OCI-LY1 (cell line): ENCODE measurements at regions not wholly inside any gene's neighbourhood (a gene's known extent, or its start where the extent isn't known, plus 50 kb on each side); places are given as distances from the start of the nearest gene placed in this dataset.

Source experiments
- H2AFZ ChIP-seq: fragments of 200-600 bp; sonication (generic), shearing (Covaris generic); 2 replicates; pipeline ENCODE4 v1.6.0; 2014; ENCODE audit warnings: antibody characterized with exemption, mild to moderate bottlenecking, low read length
- H3F3A ChIP-seq: fragments of 200-600 bp; sonication (generic), shearing (Covaris generic); 2 replicates; pipeline ENCODE4 v1.6.0; 2014; ENCODE audit warnings: mild to moderate bottlenecking, antibody characterized with exemption, low read length, moderate library complexity; ENCODE audit not compliant: insufficient read depth
- H3K27ac ChIP-seq: fragments of 200-600 bp; sonication (generic); 2 replicates; pipeline ENCODE4 v1.5.1; 2014; ENCODE audit warnings: low read length, mixed run types, mild to moderate bottlenecking, low read depth; ENCODE audit not compliant: poor library complexity, severe bottlenecking
- H3K27me3 ChIP-seq: fragments of 200-600 bp; sonication (generic); 2 replicates; pipeline ENCODE4 v1.6.0; 2014; ENCODE audit warnings: antibody characterized with exemption, mild to moderate bottlenecking, low read length, moderate library complexity; ENCODE audit not compliant: insufficient read depth
- H3K36me3 ChIP-seq: fragments of 200-600 bp; sonication (generic); 2 replicates; pipeline ENCODE4 v1.6.1; 2014; ENCODE audit warnings: mild to moderate bottlenecking, antibody characterized with exemption, low read length, moderate library complexity, mixed read lengths; ENCODE audit not compliant: insufficient read depth
- H3K4me1 ChIP-seq: fragments of 200-600 bp; sonication (generic); 2 replicates; pipeline ENCODE4 v1.5.1; 2014; ENCODE audit warnings: mild to moderate bottlenecking, low read length, moderate library complexity; ENCODE audit not compliant: insufficient read depth, severe bottlenecking
- H3K4me2 ChIP-seq: fragments of 200-600 bp; sonication (generic), shearing (Covaris generic); 2 replicates; pipeline ENCODE4 v1.6.1; 2014; ENCODE audit warnings: low read length
- H3K4me3 ChIP-seq: fragments of 200-600 bp; sonication (generic); 2 replicates; pipeline ENCODE4 v1.5.1; 2014; ENCODE audit warnings: low read length, low read depth, mild to moderate bottlenecking, mixed read lengths; ENCODE audit not compliant: poor library complexity, severe bottlenecking
- H3K79me2 ChIP-seq: fragments of 200-600 bp; shearing (Covaris generic); 2 replicates; pipeline ENCODE4 v1.6.1; 2016; ENCODE audit warnings: mixed run types, low read length, mixed read lengths; ENCODE audit not compliant: insufficient read depth
- H3K9ac ChIP-seq: fragments of 200-600 bp; sonication (generic), shearing (Covaris generic); 2 replicates; pipeline ENCODE4 v1.6.1; 2014; ENCODE audit warnings: mild to moderate bottlenecking, low read length, mixed read lengths
- H3K9me2 ChIP-seq: fragments of 200-600 bp; sonication (generic), shearing (Covaris generic); 2 replicates; pipeline ENCODE4 v1.6.1; 2014; ENCODE audit warnings: low read depth, mild to moderate bottlenecking, low read length, mixed read lengths
- H3K9me3 ChIP-seq: fragments of 200-600 bp; shearing (Covaris generic); 2 replicates; pipeline ENCODE4 v1.6.1; 2014; ENCODE audit warnings: low read length, mixed read lengths
- H4K20me1 ChIP-seq: fragments of 200-600 bp; sonication (generic), shearing (Covaris generic); 2 replicates; pipeline ENCODE4 v1.6.0; 2016; ENCODE audit warnings: mild to moderate bottlenecking, low read length; ENCODE audit not compliant: insufficient read depth
- CTCF ChIP-seq: fragments of 200-600 bp; sonication (generic), shearing (Covaris generic); IDR thresholded peaks from 2 replicates; pipeline ENCODE4 v1.5.1; 2017; ENCODE audit warnings: mild to moderate bottlenecking, antibody characterized with exemption, low read length, moderate library complexity, mixed read lengths
- EZH2 ChIP-seq: fragments of 200-600 bp; sonication (generic), shearing (Covaris generic); IDR thresholded peaks from 2 replicates; pipeline ENCODE4 v1.8.0; 2017; ENCODE audit warnings: borderline replicate concordance, mixed run types, mild to moderate bottlenecking, antibody characterized with exemption, low read length, moderate library complexity, mixed read lengths

- H3K9me2 ChIP-seq = no peaks in the 10 kb centered on the region
- no peaks in the 10 kb centered on the region for H3K4me1 ChIP-seq
- no peak overlapping the region for H3K4me2 ChIP-seq
- H3F3A ChIP-seq = no peaks in the 10 kb centered on the region
- H3K27ac ChIP-seq = no peak overlapping the region
- no peak overlapping the region for H3K4me3 ChIP-seq
- no peaks in the 10 kb centered on the region for H3K79me2 ChIP-seq
- no peaks in the 10 kb centered on the region for H3K36me3 ChIP-seq
- H3K9ac ChIP-seq = no peak overlapping the region
- H3K9me3 ChIP-seq = no peaks in the 10 kb centered on the region
- no peak overlapping the region for H2AFZ ChIP-seq
- H4K20me1 ChIP-seq = no peaks in the 10 kb centered on the region
- TF ChIP-seq EZH2 (no peak), CTCF (no peak)
- H3K27me3 ChIP-seq = no peaks in the 10 kb centered on the region
These were observed 389.3 kb downstream of the STK39 start for GRCh38 chr2:167858086-167858485.

- Histone ChIP-seq H2AFZ (no peak overlapping the region), H3F3A (no peaks in the 10 kb centered on the region), H3K4me1 (no peaks in the 10 kb centered on the region), H3K4me2 (no peak overlapping the region), H3K79me2 (no peaks in the 10 kb centered on the region), H3K27ac (no peak overlapping the region), H3K36me3 (no peaks in the 10 kb centered on the region), H3K9me3 (no peaks in the 10 kb centered on the region), H3K9me2 (no peaks in the 10 kb centered on the region), H3K4me3 (no peak overlapping the region), H4K20me1 (no peaks in the 10 kb centered on the region), H3K27me3 (no peaks in the 10 kb centered on the region), H3K9ac (no peak overlapping the region)
- no peak for TF ChIP-seq EZH2
These were observed 390.0 kb downstream of the STK39 start for GRCh38 chr2:167857416-167857815.

DNA sequence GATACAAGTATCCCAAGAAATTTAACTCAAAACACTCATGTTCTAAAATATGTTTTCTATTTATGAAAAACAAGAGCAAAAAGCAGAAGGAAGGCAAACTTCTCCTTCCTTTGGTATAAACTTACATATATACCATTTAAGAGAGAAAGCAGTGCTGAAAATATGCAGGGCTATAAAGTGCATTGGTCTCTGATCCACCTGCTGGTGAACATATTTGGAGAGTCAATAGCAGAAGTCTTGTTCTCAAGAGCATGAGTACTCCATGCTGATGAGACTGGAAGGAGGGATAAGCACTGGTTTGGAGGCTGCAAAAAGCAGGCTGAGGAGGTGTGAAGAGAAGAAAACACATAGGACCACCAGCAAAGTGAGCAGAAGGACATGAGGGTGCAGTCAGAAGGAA lies 391.2 kb downstream of the STK39 start:
- no peaks in the 10 kb centered on the region for H3K4me1 ChIP-seq
- no peak overlapping the region for H3K4me2 ChIP-seq
- no peak overlapping the region for H3K27ac ChIP-seq
- no peaks in the 10 kb centered on the region for H4K20me1 ChIP-seq
- H3K36me3 ChIP-seq = no peaks in the 10 kb centered on the region
- no peaks in the 10 kb centered on the region for H3K27me3 ChIP-seq
- no peaks in the 10 kb centered on the region for H3K9me3 ChIP-seq
- no peak for TF ChIP-seq EZH2
- no peak for TF ChIP-seq CTCF
- no peaks in the 10 kb centered on the region for H3F3A ChIP-seq
- H2AFZ ChIP-seq = no peak overlapping the region
- no peak overlapping the region for H3K4me3 ChIP-seq
- no peaks in the 10 kb centered on the region for H3K79me2 ChIP-seq
- no peaks in the 10 kb centered on the region for H3K9me2 ChIP-seq
- H3K9ac ChIP-seq = no peak overlapping the region

- Histone ChIP-seq H3F3A (no peaks in the 10 kb centered on the region), H3K9ac (no peak overlapping the region), H3K27me3 (no peaks in the 10 kb centered on the region), H3K36me3 (no peaks in the 10 kb centered on the region), H4K20me1 (no peaks in the 10 kb centered on the region), H3K9me3 (no peaks in the 10 kb centered on the region), H2AFZ (no peak overlapping the region), H3K4me1 (no peaks in the 10 kb centered on the region), H3K27ac (no peak overlapping the region), H3K4me3 (no peak overlapping the region), H3K9me2 (no peaks in the 10 kb centered on the region), H3K79me2 (no peaks in the 10 kb centered on the region), H3K4me2 (no peak overlapping the region)
- TF ChIP-seq CTCF (no peak), EZH2 (no peak)
These were observed 392.2 kb downstream of the STK39 start for GRCh38 chr2:167855211-167855610.
